ENCODE measurements at regions not wholly inside any gene's neighbourhood (a gene's known extent, or its start where the extent isn't known, plus 50 kb on each side); places are given as distances from the start of the nearest gene placed in this dataset.

DNA sequence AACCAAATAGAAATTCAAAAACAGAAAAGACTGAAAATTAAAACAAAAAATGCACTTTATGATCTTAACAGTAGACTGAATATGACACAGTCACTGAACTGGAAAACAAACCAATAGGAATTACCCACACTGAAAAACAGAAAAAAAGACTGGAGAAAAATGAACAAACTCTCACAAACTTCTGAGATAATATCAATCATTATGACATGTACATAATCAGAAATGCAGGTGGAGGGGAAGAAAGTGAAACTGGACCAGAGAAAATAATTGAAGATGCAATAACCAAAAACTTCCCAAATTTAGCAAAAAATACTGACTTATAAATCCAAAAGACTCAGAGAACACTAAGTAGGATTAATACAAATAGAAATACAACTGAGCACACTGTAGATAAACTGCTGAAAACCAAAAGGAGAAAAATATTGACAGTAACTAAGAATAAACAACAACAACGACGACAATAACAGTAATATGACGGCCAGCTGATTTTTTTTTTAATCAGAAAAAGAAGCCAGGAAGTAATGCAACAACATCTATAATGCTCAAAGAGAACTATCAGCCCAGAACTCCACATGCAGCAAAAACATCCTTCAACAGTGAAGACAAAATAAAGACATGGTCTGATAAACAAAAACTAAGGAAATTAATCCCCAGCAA is 108.1 kb downstream of the ZFAND4 start:
- Mint-ChIP-seq H3K27ac (ENCODE audit: unreplicated experiment) (no peak overlapping the region), H3K4me1 (ENCODE audit: low read depth, unreplicated experiment) (no peaks in the 10 kb centered on the region), H3K9me3 (ENCODE audit: low read depth, unreplicated experiment) (no peaks in the 10 kb centered on the region), H3K4me3 (ENCODE audit: low read depth, unreplicated experiment) (no peak overlapping the region), H3K27me3 (ENCODE audit: unreplicated experiment) (no peaks in the 10 kb centered on the region), H3K36me3 (ENCODE audit: insufficient read depth, unreplicated experiment) (no peaks in the 10 kb centered on the region)
- DNase-seq, result no peak
- TF ChIP-seq, protein P1, sequence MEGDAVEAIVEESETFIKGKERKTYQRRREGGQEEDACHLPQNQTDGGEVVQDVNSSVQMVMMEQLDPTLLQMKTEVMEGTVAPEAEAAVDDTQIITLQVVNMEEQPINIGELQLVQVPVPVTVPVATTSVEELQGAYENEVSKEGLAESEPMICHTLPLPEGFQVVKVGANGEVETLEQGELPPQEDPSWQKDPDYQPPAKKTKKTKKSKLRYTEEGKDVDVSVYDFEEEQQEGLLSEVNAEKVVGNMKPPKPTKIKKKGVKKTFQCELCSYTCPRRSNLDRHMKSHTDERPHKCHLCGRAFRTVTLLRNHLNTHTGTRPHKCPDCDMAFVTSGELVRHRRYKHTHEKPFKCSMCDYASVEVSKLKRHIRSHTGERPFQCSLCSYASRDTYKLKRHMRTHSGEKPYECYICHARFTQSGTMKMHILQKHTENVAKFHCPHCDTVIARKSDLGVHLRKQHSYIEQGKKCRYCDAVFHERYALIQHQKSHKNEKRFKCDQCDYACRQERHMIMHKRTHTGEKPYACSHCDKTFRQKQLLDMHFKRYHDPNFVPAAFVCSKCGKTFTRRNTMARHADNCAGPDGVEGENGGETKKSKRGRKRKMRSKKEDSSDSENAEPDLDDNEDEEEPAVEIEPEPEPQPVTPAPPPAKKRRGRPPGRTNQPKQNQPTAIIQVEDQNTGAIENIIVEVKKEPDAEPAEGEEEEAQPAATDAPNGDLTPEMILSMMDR (IDR thresholded peaks at IDR 0.05; ENCODE audit: unreplicated experiment), result no peak
- no TSS peak for BruUV-seq (replicated peaks)
- CTCF ChIA-PET, result interaction anchor here (0.7 kb wide), 1 partner anchor 100 kb away, joined by 9 read pairs; no protein-coding TSS in a partner anchor
- intact Hi-C loops (cut with micrococcal nuclease; ENCODE audit: unreplicated experiment), result no loop called here

DNA sequence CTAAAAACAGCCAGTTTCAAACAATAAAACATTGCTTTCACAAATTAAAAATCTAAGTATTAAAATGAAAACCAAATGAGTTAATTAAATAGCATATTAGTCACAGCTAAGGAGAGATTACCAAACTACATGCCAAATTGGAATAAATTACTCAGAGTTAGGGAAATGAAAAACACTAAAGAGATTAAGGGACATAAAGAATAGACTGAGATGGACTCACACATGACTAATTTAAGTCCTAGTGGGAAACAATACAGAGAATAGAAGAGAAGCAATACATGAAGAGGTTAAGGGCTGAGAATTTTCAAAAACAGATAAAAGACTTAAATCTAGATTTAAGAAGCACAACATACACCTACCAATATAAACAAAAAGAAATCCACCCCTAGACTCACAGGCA is 110.6 kb downstream of the ZFAND4 start:
- Mint-ChIP-seq H3K4me1 (ENCODE audit: low read depth, unreplicated experiment) (no peaks in the 10 kb centered on the region), H3K4me3 (ENCODE audit: low read depth, unreplicated experiment) (no peak overlapping the region), H3K27me3 (ENCODE audit: unreplicated experiment) (no peaks in the 10 kb centered on the region), H3K27ac (ENCODE audit: unreplicated experiment) (no peak overlapping the region), H3K36me3 (ENCODE audit: insufficient read depth, unreplicated experiment) (no peaks in the 10 kb centered on the region), H3K9me3 (ENCODE audit: low read depth, unreplicated experiment) (no peaks in the 10 kb centered on the region)
- intact Hi-C loops (cut with micrococcal nuclease; ENCODE audit: unreplicated experiment), result no loop called here
- CTCF ChIA-PET, result no interaction called here
- DNase-seq, result no peak
- no TSS peak for BruUV-seq (replicated peaks)
- TF ChIP-seq, protein P1 (IDR thresholded peaks at IDR 0.05; ENCODE audit: unreplicated experiment), result no peak

DNA sequence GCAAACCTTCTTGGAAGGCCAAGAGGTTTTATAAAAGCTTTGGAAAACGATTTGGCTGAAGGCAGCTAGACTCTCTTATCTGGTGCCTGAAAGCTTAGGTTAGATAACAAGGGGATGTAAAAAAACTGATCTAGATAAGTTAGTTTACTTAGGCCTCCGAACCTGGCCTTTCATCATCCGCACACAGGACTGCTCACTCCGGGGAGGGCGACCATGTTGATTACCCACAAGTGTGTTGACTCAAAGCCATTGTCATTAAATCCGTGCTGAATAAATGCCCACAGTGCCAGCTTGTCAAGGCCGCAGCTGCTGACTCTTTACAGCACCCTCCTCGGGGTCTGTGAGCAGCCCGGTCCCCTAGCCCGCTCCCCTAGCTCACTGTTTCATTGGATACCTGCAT is 112.3 kb downstream of the ZFAND4 start:
- no peaks in the 10 kb centered on the region for H3K9me3 Mint-ChIP-seq (ENCODE audit: low read depth, unreplicated experiment)
- no TSS peak for BruUV-seq (replicated peaks)
- TF ChIP-seq, protein P1 (IDR thresholded peaks at IDR 0.05; ENCODE audit: unreplicated experiment), result no peak
- no peaks in the 10 kb centered on the region for H3K36me3 Mint-ChIP-seq (ENCODE audit: insufficient read depth, unreplicated experiment)
- H3K27ac Mint-ChIP-seq (ENCODE audit: unreplicated experiment), result no peak overlapping the region
- DNase-seq, result no peak
- H3K4me3 Mint-ChIP-seq (ENCODE audit: low read depth, unreplicated experiment), result no peak overlapping the region
- intact Hi-C loops (cut with micrococcal nuclease; ENCODE audit: unreplicated experiment), result no loop called here
- CTCF ChIA-PET, result no interaction called here
- H3K4me1 Mint-ChIP-seq (ENCODE audit: low read depth, unreplicated experiment), result no peaks in the 10 kb centered on the region
- no peaks in the 10 kb centered on the region for H3K27me3 Mint-ChIP-seq (ENCODE audit: unreplicated experiment)

DNA sequence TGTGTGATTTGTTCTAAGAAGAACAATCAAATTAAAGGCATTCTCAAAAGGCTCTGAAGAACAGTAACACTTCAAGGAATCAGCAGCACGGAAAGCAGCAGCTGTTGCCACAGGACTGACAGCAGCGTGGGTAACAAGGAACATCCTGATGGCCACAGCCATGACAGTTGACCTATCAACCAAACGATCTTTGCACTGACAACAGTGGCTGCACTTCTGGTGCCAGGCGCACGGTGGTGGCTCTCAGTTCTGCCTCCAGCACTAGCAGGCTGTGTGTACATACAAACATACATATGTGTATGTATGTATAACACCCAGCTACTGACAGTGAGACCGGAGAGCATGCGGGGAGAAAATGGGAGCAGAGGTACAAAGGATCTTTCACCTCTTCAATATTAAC is 114.1 kb downstream of the ZFAND4 start:
- H3K36me3 Mint-ChIP-seq (ENCODE audit: insufficient read depth, unreplicated experiment), result no peaks in the 10 kb centered on the region
- CTCF ChIA-PET, result no interaction called here
- DNase-seq, result no peak
- intact Hi-C loops (cut with micrococcal nuclease; ENCODE audit: unreplicated experiment), result no loop called here
- H3K27me3 Mint-ChIP-seq (ENCODE audit: unreplicated experiment), result no peaks in the 10 kb centered on the region
- H3K4me1 Mint-ChIP-seq (ENCODE audit: low read depth, unreplicated experiment), result no peaks in the 10 kb centered on the region
- BruUV-seq (replicated peaks), result no TSS peak
- no peaks in the 10 kb centered on the region for H3K9me3 Mint-ChIP-seq (ENCODE audit: low read depth, unreplicated experiment)
- TF ChIP-seq, protein P1 (IDR thresholded peaks at IDR 0.05; ENCODE audit: unreplicated experiment), result no peak
- H3K27ac Mint-ChIP-seq (ENCODE audit: unreplicated experiment), result no peak overlapping the region
- H3K4me3 Mint-ChIP-seq (ENCODE audit: low read depth, unreplicated experiment), result no peak overlapping the region

All from Calu3 (cell line).